Glutamatergic neuron (in vitro differentiated cells): ENCODE measurements at regions not wholly inside any gene's neighbourhood (a gene's known extent, or its start where the extent isn't known, plus 50 kb on each side); places are given as distances from the start of the nearest gene placed in this dataset.

Experiments
- DNase-seq: peaks from one replicate; pipeline ENCODE4 v3.0.0; 2022
- H3K27ac Mint-ChIP-seq: one replicate; pipeline ENCODE4 v1.8.0; 2020; ENCODE audit warnings: mild to moderate bottlenecking, mixed read lengths, inconsistent platforms; ENCODE audit not compliant: unreplicated experiment
- H3K27me3 Mint-ChIP-seq: one replicate; pipeline ENCODE4 v1.8.0; 2020; ENCODE audit warnings: mild to moderate bottlenecking, moderate library complexity, mixed read lengths, inconsistent platforms; ENCODE audit not compliant: unreplicated experiment
- H3K36me3 Mint-ChIP-seq: one replicate; pipeline ENCODE4 v1.8.0; 2020; ENCODE audit warnings: mild to moderate bottlenecking, mixed read lengths, inconsistent platforms; ENCODE audit not compliant: unreplicated experiment
- H3K4me1 Mint-ChIP-seq: one replicate; pipeline ENCODE4 v1.8.0; 2020; ENCODE audit warnings: mild to moderate bottlenecking, low read depth, mixed read lengths, inconsistent platforms; ENCODE audit not compliant: unreplicated experiment
- H3K4me3 Mint-ChIP-seq: one replicate; pipeline ENCODE4 v1.8.0; 2020; ENCODE audit warnings: mild to moderate bottlenecking, mixed read lengths, inconsistent platforms; ENCODE audit not compliant: unreplicated experiment
- H3K9me3 Mint-ChIP-seq: one replicate; pipeline ENCODE4 v1.8.0; 2020; ENCODE audit warnings: mild to moderate bottlenecking, moderate library complexity, mixed read lengths, inconsistent platforms; ENCODE audit not compliant: unreplicated experiment
- TF ChIP-seq, protein P1 (sequence below): fragments of 200-600 bp; sonication (generic); IDR thresholded peaks from one replicate; pipeline ENCODE4 v1.5.0; 2021; ENCODE audit not compliant: partially characterized antibody, unreplicated experiment

GRCh38 chr14:28952161-28952560, 185.6 kb downstream of the FOXG1 start:
- no peak for DNase-seq
- Mint-ChIP-seq H3K4me3 (no peak overlapping the region), H3K36me3 (no peaks in the 10 kb centered on the region), H3K27ac (no peak overlapping the region), H3K27me3 (no peaks in the 10 kb centered on the region), H3K9me3 (peaks cover 2% of the 10 kb centered on the region), H3K4me1 (no peaks in the 10 kb centered on the region)
- TF ChIP-seq, protein P1, sequence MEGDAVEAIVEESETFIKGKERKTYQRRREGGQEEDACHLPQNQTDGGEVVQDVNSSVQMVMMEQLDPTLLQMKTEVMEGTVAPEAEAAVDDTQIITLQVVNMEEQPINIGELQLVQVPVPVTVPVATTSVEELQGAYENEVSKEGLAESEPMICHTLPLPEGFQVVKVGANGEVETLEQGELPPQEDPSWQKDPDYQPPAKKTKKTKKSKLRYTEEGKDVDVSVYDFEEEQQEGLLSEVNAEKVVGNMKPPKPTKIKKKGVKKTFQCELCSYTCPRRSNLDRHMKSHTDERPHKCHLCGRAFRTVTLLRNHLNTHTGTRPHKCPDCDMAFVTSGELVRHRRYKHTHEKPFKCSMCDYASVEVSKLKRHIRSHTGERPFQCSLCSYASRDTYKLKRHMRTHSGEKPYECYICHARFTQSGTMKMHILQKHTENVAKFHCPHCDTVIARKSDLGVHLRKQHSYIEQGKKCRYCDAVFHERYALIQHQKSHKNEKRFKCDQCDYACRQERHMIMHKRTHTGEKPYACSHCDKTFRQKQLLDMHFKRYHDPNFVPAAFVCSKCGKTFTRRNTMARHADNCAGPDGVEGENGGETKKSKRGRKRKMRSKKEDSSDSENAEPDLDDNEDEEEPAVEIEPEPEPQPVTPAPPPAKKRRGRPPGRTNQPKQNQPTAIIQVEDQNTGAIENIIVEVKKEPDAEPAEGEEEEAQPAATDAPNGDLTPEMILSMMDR, result no peak

- TF ChIP-seq, protein P1, result no peak
- no peak overlapping the region for H3K4me3 Mint-ChIP-seq
- H3K27ac Mint-ChIP-seq, result no peak overlapping the region
- H3K27me3 Mint-ChIP-seq, result no peaks in the 10 kb centered on the region
- H3K4me1 Mint-ChIP-seq, result no peaks in the 10 kb centered on the region
- DNase-seq, result no peak
- H3K36me3 Mint-ChIP-seq, result no peaks in the 10 kb centered on the region
- peaks cover 2% of the 10 kb centered on the region for H3K9me3 Mint-ChIP-seq
Observed at GRCh38 chr14:28952666-28953065, 186.1 kb downstream of the FOXG1 start.

- DNase-seq, result no peak
- no peak overlapping the region for H3K4me3 Mint-ChIP-seq
- no peaks in the 10 kb centered on the region for H3K36me3 Mint-ChIP-seq
- H3K9me3 Mint-ChIP-seq, result peaks cover 2% of the 10 kb centered on the region
- H3K4me1 Mint-ChIP-seq, result no peaks in the 10 kb centered on the region
- H3K27me3 Mint-ChIP-seq, result no peaks in the 10 kb centered on the region
- no peak overlapping the region for H3K27ac Mint-ChIP-seq
- TF ChIP-seq, protein P1, result no peak
Observed at GRCh38 chr14:28953973-28954372, 187.4 kb downstream of the FOXG1 start.

DNA sequence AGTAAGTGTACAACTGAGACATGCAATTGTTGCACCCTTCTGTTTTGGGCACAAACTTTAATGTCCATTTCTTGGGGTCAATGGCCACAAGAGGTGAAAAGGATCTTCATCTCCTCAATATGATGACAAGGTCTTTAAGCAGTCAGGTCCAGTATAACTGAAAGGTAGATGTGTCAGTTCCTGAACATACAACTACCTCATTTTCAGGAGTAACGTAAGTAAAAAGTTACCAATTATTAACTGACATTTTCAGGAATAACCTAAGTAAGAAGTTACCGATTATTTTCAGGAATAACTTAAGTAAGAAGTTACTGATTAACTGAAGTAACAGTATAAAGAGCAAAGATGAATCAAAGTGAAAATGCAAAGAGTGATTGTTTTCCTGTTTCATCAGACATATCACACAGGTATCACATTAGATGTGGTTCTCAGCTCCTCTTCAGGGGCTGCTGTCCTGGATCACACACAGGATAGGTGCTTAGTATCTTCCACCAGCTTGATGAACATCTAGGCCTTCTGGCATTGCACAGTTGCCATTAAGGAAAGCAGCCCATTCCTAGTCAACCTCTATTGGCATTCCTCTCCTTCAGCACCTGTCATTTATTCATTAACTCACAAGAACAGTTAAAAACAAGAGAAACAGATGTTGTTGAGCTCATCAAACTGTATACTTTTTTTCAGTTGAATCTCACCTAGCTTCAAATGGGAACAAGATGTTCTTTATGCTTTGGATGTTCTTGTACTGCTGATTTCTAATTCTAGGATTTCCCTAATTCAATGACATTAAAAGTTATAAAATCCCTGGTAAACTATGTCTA, 200.0 kb downstream of the FOXG1 start:
- no peaks in the 10 kb centered on the region for H3K9me3 Mint-ChIP-seq
- H3K4me1 Mint-ChIP-seq, result no peaks in the 10 kb centered on the region
- peaks cover 3% of the 10 kb centered on the region for H3K36me3 Mint-ChIP-seq
- TF ChIP-seq, protein P1, result no peak
- peaks cover 3% of the 10 kb centered on the region for H3K27me3 Mint-ChIP-seq
- H3K27ac Mint-ChIP-seq, result no peak overlapping the region
- DNase-seq, result no peak
- no peak overlapping the region for H3K4me3 Mint-ChIP-seq

DNA sequence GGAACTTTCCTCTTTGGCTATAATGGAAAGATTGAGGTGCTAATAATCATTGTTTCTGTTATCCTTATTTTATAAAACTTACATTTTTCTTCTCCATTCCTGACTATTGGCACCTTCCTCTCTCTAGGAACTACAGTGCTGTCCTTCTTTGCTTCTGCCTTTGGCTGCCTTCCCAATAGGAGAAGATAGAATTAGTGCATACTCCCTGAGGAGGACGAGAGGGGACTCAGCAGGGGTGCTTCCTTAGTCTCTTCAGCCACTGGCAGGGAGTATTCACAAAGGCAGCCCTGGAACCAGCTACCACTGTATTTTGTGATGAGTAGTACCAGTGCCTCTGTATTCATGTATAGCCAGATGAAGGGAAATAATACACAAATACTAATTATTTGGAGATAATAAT, 208.5 kb downstream of the FOXG1 start:
- Mint-ChIP-seq H3K27me3 (peaks cover 1% of the 10 kb centered on the region), H3K4me1 (no peaks in the 10 kb centered on the region), H3K27ac (no peak overlapping the region), H3K4me3 (no peak overlapping the region), H3K36me3 (no peaks in the 10 kb centered on the region), H3K9me3 (no peaks in the 10 kb centered on the region)
- TF ChIP-seq, protein P1, result no peak
- no peak for DNase-seq
